ENCODE measurements at regions not wholly inside any gene's neighbourhood (a gene's known extent, or its start where the extent isn't known, plus 50 kb on each side); places are given as distances from the start of the nearest gene placed in this dataset.

DNA sequence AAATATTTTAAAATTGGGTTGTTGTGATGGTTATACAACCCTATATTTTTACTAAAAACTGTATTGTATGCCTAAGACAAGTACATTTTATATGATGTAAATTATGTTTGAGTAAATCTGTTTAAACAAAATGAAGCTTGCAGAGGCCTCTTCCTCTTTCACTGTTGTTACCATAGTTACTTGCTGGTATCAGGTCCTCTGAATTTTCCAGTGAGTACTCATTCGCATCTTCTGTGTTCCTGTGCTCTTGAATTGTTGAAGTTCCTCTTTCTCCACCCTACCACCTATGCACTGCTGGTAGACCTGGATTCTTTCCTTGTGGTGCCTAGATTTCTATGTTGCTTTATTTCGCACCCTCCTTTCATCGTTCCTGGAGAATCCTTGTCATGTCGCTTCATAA is 938.5 kb upstream of the ACO1 start:
- TF ChIP-seq, protein P1, sequence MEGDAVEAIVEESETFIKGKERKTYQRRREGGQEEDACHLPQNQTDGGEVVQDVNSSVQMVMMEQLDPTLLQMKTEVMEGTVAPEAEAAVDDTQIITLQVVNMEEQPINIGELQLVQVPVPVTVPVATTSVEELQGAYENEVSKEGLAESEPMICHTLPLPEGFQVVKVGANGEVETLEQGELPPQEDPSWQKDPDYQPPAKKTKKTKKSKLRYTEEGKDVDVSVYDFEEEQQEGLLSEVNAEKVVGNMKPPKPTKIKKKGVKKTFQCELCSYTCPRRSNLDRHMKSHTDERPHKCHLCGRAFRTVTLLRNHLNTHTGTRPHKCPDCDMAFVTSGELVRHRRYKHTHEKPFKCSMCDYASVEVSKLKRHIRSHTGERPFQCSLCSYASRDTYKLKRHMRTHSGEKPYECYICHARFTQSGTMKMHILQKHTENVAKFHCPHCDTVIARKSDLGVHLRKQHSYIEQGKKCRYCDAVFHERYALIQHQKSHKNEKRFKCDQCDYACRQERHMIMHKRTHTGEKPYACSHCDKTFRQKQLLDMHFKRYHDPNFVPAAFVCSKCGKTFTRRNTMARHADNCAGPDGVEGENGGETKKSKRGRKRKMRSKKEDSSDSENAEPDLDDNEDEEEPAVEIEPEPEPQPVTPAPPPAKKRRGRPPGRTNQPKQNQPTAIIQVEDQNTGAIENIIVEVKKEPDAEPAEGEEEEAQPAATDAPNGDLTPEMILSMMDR (IDR thresholded peaks at IDR 0.05): no peak

DNA sequence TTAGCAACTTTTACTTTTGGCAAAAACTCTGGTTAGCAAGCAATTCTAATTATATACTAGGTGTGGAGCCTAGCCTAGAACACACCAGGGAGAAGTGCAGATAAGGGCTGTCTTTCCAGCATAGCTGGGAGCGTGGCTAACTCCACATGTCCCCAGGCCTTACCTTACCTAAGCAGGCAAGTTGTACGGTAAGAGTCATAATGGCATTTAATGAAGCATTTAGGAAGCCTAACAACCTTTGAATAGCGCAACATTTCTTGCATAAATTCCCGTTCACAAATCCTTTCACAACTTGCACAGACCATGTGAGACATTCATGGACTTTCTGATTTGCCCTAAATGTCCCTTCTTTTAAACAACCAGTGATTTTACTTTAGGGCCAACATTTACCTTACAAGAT is 917.4 kb upstream of the ACO1 start:
- TF ChIP-seq, protein P1 (IDR thresholded peaks at IDR 0.05): no peak

DNA sequence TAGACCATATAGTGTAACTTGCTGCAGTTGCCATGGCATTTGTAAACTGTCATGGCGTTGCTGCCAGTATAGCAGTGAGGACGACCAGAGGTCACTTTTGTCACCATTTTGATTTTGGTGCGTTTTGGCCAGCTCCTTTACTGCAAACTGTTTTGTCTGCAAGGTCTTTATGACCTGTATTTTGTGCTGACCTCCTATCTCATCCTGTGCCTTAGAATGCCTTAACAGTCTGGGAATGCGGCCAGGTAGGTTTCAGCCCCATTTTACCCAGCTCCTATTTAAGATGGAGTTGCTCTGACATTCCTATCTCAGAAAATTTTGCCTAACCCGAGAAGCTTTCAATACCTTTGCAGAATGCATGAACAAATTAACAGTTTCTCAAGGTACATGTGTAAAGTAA is 914.4 kb upstream of the ACO1 start:
- TF ChIP-seq, protein P1 (IDR thresholded peaks at IDR 0.05): no peak

DNA sequence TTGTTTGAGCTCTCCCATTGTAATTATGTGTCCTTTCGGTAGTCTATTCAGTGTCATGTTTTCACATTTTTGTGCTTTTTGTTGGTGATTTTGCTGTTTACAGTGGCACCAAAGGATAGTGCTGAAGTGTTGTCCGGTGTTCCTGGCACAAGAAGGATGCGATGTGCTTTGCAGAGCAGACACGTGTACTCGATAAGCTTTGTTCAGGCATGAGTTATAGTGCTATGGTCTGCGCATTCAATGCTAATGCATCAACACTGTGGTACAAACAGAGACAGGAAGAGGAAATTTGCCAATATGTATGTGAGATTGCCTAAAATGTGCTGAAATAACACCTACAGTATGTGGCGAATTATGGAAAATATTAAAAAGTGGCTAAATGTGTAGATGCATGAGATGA is 913.4 kb upstream of the ACO1 start:
- TF ChIP-seq, protein P1 (IDR thresholded peaks at IDR 0.05): no peak

DNA sequence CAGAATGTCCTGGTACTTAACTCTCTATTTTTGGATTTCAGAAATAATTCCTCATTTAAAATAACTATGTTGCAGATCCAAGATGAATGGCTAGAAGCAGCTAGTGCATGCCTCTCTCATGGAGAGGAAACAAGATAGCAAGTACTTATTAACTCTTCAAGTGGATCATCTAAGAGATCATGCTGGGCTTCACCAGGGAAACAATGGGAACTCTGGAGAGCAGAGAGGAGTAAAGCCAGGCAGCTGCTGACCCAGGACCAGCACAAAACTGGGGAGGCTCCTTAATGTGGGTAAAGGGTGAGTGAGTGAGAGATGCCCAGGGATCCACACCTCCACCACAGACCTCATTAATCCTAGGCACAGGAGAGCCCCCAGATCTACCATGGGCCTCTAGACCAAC is 897.8 kb upstream of the ACO1 start:
- TF ChIP-seq, protein P1 (IDR thresholded peaks at IDR 0.05): no peak

DNA sequence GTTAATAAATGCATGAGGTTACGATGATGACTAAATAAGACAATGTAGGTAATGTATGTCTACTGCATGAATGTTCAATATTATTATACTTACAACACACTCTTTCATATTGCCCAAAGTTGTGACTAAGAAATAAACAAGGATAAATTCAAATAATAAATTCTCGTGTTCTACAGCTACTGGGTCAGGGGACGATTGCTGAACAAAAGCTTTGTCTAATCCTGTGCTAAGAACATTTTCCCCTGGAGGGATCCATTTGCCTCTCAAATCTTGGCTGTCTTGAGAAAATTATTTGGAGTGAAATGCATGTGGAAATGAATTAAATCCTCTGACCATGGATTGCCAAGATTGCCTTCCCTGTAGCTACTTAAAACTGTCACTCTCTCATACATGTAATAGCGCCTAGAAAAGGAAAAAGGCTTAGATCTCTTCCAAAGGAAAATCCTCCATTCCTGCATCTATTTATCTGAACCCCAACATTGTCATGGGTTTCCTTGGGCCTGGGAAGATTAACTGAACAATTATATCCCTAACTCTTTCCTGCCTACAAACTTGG is 893.8 kb upstream of the ACO1 start:
- TF ChIP-seq, protein P1 (IDR thresholded peaks at IDR 0.05): no peak

DNA sequence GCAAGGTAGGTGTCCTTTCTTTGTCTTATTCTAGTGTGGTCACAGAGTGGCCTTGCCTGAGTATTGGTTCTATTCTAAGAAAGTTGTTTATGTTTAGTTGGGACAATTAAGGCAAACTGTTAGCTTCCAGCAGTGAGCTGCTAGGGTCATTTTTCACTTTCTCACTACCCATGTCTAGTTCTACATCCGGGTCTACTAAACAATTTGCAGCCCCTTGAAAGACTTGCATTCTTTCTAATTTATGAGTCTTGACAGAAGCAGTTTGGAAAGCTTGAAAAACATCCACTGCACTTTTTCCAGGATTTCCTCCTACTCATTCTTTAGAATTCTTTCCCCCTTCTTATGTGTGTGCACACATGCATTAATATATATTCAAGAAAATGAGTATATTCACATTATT is 892.2 kb upstream of the ACO1 start:
- TF ChIP-seq, protein P1 (IDR thresholded peaks at IDR 0.05): no peak

DNA sequence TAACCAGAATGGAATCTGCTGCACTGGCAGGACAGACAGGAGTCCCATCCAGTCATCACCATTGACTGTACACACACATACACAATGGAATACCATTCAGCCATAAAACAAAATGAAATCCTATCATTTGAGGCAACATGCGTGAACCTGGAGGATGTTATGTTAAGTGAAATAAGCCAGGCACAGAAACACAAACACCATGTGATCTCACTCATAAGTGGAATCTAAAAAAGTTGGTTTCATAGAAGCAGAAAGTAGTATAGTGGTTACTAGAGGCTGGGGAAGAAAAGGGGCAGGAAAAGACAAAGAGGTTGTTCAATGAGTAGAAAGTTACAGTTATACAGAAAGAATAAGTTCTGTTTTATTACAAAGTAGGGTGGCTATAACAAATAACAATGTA is 884.0 kb upstream of the ACO1 start:
- TF ChIP-seq, protein P1 (IDR thresholded peaks at IDR 0.05): no peak
